ENCODE measurements at regions not wholly inside any gene's neighbourhood (a gene's known extent, or its start where the extent isn't known, plus 50 kb on each side); places are given as distances from the start of the nearest gene placed in this dataset.

- H3K9me3 ChIP-seq (ENCODE audit: low read depth, low read length), result peaks cover 6% of the 10 kb centered on the region
- peaks cover 3% of the 10 kb centered on the region for H3K27me3 ChIP-seq (ENCODE audit: insufficient read depth, low read length)
- no peak overlapping the region for H3K4me3 ChIP-seq (ENCODE audit: low read length)
- H3K4me1 ChIP-seq (ENCODE audit: insufficient read depth, low read length), result peaks cover 4% of the 10 kb centered on the region
These were observed 152.7 kb downstream of the CD47 start for GRCh38 chr3:107938143-107938542.

- Histone ChIP-seq H3K4me3 (ENCODE audit: low read length) (no peak overlapping the region), H3K4me1 (ENCODE audit: insufficient read depth, low read length) (peaks cover 4% of the 10 kb centered on the region), H3K27me3 (ENCODE audit: insufficient read depth, low read length) (peaks cover 5% of the 10 kb centered on the region), H3K9me3 (ENCODE audit: low read depth, low read length) (peaks cover 6% of the 10 kb centered on the region)
These were observed 156.0 kb downstream of the CD47 start for GRCh38 chr3:107934808-107935207.

DNA sequence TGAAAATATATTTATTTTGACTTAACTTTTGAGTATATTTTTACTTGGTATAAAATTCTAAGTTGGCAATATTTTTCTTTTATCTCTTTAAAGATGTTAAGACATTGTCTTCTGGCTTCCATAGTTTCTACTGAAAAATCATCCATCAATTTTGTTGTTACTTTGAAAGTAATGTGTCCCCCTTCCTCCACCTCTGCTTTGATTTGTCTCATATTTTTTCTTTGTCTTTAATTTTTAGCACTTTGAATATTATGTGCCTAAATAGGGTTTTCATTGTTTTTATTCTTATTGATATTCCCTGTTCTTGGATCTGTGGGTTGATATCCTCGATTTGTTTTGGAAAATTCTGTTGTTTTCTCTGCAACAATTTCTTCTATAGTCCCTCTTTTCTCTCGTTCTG, 157.4 kb downstream of the CD47 start:
- peaks cover 13% of the 10 kb centered on the region for H3K27me3 ChIP-seq (ENCODE audit: insufficient read depth, low read length)
- peaks cover 4% of the 10 kb centered on the region for H3K4me1 ChIP-seq (ENCODE audit: insufficient read depth, low read length)
- H3K9me3 ChIP-seq (ENCODE audit: low read depth, low read length), result peaks cover 6% of the 10 kb centered on the region
- no peak overlapping the region for H3K4me3 ChIP-seq (ENCODE audit: low read length)

- peaks cover 20% of the 10 kb centered on the region for H3K27me3 ChIP-seq (ENCODE audit: insufficient read depth, low read length)
- H3K4me1 ChIP-seq (ENCODE audit: insufficient read depth, low read length), result peaks cover 13% of the 10 kb centered on the region
- no peak overlapping the region for H3K4me3 ChIP-seq (ENCODE audit: low read length)
- peaks cover 6% of the 10 kb centered on the region for H3K9me3 ChIP-seq (ENCODE audit: low read depth, low read length)
These were observed 159.5 kb downstream of the CD47 start for GRCh38 chr3:107931326-107931725.

DNA sequence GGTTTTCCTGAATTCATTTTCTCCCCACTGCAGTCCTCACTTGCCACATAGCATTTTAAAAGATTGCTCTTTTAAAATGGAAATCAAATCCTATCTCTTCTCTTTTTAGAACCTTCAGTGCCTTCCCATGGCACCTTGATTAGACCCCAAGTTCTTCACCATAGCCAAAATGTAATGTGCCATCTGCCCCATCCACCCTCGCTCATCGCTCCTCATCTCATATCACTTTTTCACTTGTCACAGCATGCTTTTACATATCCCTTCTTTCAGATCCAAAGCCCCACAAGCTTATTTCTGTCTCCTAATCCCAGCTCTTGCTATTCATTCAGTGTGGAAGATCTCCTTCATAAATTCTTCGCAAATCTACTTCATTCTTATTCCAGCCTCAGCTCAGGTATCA, 161.7 kb downstream of the CD47 start:
- Histone ChIP-seq H3K4me1 (ENCODE audit: insufficient read depth, low read length) (peaks cover 13% of the 10 kb centered on the region), H3K27me3 (ENCODE audit: insufficient read depth, low read length) (peaks cover 17% of the 10 kb centered on the region), H3K4me3 (ENCODE audit: low read length) (no peak overlapping the region), H3K9me3 (ENCODE audit: low read depth, low read length) (peaks cover 6% of the 10 kb centered on the region)

DNA sequence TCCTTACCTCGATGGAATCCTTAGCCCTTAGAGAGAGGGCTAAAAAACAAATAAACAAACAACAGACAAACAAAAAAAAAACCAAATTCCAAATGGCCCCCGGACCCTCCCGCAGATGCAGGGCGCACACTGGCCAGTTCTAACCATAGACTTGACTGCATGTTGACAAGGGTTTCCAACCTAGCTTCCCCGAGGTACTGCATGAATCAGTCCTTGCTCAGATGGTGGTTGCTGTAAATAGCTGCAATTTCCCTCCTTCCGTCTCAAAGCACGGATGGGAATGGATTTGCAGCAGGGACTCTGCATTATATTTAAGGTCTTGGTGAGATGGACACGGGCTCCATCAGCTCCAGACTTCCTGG, 162.8 kb downstream of the CD47 start:
- Histone ChIP-seq H3K4me1 (ENCODE audit: insufficient read depth, low read length) (peaks cover 13% of the 10 kb centered on the region), H3K4me3 (ENCODE audit: low read length) (peak overlapping the region; percentile 40), H3K27me3 (ENCODE audit: insufficient read depth, low read length) (peaks cover 19% of the 10 kb centered on the region), H3K9me3 (ENCODE audit: low read depth, low read length) (no peaks in the 10 kb centered on the region)

DNA sequence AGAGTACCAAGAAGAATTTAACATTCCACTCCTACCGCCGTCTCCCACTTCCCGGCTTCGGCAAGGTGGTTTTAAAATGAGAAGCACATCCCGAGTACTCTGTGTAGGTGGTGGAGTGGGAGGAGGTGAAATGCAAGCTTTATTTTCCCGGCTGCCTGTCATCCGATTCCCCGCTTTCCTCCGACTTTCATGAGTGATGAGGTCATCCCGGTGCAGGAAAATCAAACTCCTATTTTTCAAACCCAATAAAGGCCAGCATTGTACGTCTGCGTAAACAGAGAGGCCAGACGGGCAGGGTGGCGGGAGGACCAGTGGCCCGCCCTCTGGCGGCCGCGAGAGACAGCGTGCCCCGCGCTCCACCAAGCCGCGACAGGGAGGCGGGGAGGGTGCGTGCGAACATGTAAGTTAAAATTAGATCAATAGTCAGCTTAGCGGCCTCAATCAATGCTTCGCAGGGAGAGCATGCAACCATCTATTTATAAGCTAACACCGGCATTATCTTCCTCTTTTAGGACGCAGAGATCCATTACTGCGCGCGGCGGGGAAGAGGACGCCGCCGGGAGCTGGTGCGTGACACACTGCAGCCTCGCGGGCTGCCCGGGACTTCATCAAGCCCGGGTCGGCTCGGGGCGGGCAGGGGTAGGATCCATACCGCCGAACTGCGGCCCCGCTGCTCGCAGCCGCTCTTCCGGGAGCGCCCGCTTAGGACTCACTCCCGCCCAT, 163.3 kb downstream of the CD47 start:
- Histone ChIP-seq H3K4me1 (ENCODE audit: insufficient read depth, low read length) (peaks cover 13% of the 10 kb centered on the region), H3K27me3 (ENCODE audit: insufficient read depth, low read length) (peaks cover 21% of the 10 kb centered on the region), H3K4me3 (ENCODE audit: low read length) (peak overlapping the region; percentile 40), H3K9me3 (ENCODE audit: low read depth, low read length) (no peaks in the 10 kb centered on the region)

- Histone ChIP-seq H3K27me3 (ENCODE audit: insufficient read depth, low read length) (peaks cover 27% of the 10 kb centered on the region), H3K4me3 (ENCODE audit: low read length) (no peak overlapping the region), H3K4me1 (ENCODE audit: insufficient read depth, low read length) (peaks cover 13% of the 10 kb centered on the region), H3K9me3 (ENCODE audit: low read depth, low read length) (no peaks in the 10 kb centered on the region)
These were observed 165.0 kb downstream of the CD47 start for GRCh38 chr3:107925851-107926250.

DNA sequence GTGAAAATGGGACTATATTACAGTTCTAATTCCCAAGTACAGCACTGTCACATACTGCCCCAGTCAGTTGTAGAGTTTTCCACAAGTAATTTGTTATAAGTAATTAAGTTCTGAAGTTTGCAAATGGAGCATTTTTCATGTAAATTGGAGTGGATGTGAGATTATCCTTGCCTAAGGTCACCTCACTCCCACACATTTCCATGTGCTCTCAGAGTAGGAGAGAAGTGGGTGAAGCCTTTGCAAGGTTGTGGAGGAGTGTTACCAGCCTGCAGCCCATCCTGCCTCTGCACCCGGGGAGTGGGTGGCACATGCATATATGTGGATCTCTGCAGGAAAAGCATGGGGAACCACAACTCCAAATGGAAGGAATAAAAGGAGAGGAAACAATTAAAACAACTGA, 169.8 kb downstream of the CD47 start:
- Histone ChIP-seq H3K4me3 (ENCODE audit: low read length) (no peak overlapping the region), H3K9me3 (ENCODE audit: low read depth, low read length) (no peaks in the 10 kb centered on the region), H3K27me3 (ENCODE audit: insufficient read depth, low read length) (peaks cover 10% of the 10 kb centered on the region), H3K4me1 (ENCODE audit: insufficient read depth, low read length) (no peaks in the 10 kb centered on the region)

DNA sequence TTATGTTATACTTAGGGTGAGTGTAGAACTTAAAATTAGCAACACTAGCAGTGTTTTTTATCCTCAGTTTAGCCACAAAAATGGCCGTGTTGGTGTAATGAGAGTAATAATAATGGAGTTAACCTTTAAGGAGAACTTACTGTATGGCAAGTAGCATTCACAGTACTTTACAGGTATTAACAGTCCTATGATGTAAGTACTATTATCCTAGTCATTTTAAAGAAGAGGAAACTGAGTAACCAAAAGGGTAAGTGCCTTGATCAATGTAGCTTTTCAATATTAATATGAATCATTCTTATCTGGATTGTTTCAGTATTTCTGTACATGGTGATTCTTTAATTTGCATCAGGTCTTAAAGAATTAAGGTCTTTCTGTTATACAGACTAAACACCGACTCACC, 170.3 kb downstream of the CD47 start:
- Histone ChIP-seq H3K4me1 (ENCODE audit: insufficient read depth, low read length) (no peaks in the 10 kb centered on the region), H3K27me3 (ENCODE audit: insufficient read depth, low read length) (peaks cover 10% of the 10 kb centered on the region), H3K4me3 (ENCODE audit: low read length) (no peak overlapping the region), H3K9me3 (ENCODE audit: low read depth, low read length) (no peaks in the 10 kb centered on the region)

DNA sequence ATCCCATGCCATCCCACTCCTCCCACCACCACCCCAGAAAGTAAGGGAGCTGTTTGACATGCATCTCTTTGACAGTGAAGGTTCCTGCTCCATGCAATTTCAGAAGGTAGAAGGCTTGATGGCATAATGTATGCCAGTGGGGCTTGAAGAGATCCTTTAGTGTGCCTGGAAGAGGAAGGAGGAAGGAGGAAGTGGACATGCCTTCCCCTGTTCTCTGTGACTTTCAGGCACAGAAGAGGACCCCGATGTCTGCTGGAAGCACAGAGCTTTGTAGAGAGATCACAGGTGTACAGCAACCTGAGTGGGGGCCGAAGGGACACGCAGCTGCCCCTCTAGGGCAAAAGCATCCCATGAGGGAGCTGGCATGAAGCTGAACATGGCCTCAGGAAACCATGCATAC, 171.6 kb downstream of the CD47 start:
- Histone ChIP-seq H3K4me3 (ENCODE audit: low read length) (no peak overlapping the region), H3K4me1 (ENCODE audit: insufficient read depth, low read length) (no peaks in the 10 kb centered on the region), H3K27me3 (ENCODE audit: insufficient read depth, low read length) (peaks cover 13% of the 10 kb centered on the region), H3K9me3 (ENCODE audit: low read depth, low read length) (no peaks in the 10 kb centered on the region)

- no peaks in the 10 kb centered on the region for H3K9me3 ChIP-seq (ENCODE audit: low read depth, low read length)
- no peak overlapping the region for H3K4me3 ChIP-seq (ENCODE audit: low read length)
- H3K4me1 ChIP-seq (ENCODE audit: insufficient read depth, low read length), result no peaks in the 10 kb centered on the region
- H3K27me3 ChIP-seq (ENCODE audit: insufficient read depth, low read length), result peaks cover 5% of the 10 kb centered on the region
These were observed 174.7 kb downstream of the CD47 start for GRCh38 chr3:107916171-107916570.

DNA sequence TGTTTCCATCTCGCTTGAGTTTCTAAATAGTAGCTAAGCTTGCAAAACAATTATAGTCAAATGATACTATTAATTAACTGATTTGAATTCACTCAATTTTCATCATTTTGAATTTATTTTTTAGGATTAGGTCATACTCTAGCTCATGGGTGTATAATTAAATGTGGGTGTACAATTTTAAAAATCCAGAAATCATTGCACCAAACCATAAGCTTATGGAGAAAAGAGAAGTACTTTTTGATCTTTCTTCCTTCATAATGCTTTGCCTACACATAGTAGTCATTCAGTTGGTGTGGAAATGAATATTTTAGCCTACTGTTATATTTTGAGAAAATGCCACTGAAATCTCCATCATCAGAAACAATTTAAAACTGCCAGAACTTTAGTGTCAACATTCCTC, 175.1 kb downstream of the CD47 start:
- H3K4me3 ChIP-seq (ENCODE audit: low read length), result no peak overlapping the region
- H3K27me3 ChIP-seq (ENCODE audit: insufficient read depth, low read length), result peaks cover 3% of the 10 kb centered on the region
- no peaks in the 10 kb centered on the region for H3K4me1 ChIP-seq (ENCODE audit: insufficient read depth, low read length)
- H3K9me3 ChIP-seq (ENCODE audit: low read depth, low read length), result no peaks in the 10 kb centered on the region

- Histone ChIP-seq H3K27me3 (ENCODE audit: insufficient read depth, low read length) (peaks cover 3% of the 10 kb centered on the region), H3K9me3 (ENCODE audit: low read depth, low read length) (no peaks in the 10 kb centered on the region), H3K4me3 (ENCODE audit: low read length) (no peak overlapping the region), H3K4me1 (ENCODE audit: insufficient read depth, low read length) (no peaks in the 10 kb centered on the region)
These were observed 177.1 kb downstream of the CD47 start for GRCh38 chr3:107913701-107914100.

- Histone ChIP-seq H3K27me3 (ENCODE audit: insufficient read depth, low read length) (peaks cover 3% of the 10 kb centered on the region), H3K4me1 (ENCODE audit: insufficient read depth, low read length) (no peaks in the 10 kb centered on the region), H3K4me3 (ENCODE audit: low read length) (no peak overlapping the region), H3K9me3 (ENCODE audit: low read depth, low read length) (no peaks in the 10 kb centered on the region)
These were observed 179.4 kb downstream of the CD47 start for GRCh38 chr3:107911337-107912000.

DNA sequence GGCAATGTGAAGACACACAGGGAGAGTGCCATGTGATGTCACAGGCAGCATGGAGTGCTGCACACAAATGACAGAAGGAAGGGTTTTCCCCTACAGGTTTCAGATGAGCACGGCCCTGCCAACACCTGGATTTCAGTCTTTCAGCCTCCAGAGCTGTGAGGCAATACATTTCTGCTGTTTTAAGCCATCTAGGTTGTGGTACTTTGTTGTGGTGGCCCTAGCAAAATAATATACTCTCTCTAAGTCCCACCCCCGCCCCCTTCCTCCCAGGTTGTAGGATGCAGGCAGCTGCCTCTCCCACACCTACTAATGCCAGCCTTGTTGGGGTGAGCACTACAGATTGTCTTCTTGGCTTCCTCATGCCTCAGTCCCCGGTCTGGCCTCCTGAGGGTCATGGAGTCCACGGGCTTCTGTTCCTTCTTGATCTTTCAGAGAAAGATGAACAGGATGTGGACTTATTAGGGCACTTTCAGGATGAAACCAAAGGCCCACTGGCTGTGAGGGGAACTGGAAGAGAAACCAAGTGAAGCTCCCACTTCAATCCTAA, 180.0 kb downstream of the CD47 start:
- H3K9me3 ChIP-seq (ENCODE audit: low read depth, low read length), result no peaks in the 10 kb centered on the region
- H3K27me3 ChIP-seq (ENCODE audit: insufficient read depth, low read length), result peaks cover 3% of the 10 kb centered on the region
- no peaks in the 10 kb centered on the region for H3K4me1 ChIP-seq (ENCODE audit: insufficient read depth, low read length)
- no peak overlapping the region for H3K4me3 ChIP-seq (ENCODE audit: low read length)
